GM19351 (cell line): ENCODE measurements at regions not wholly inside any gene's neighbourhood (a gene's known extent, or its start where the extent isn't known, plus 50 kb on each side); places are given as distances from the start of the nearest gene placed in this dataset.
"Not testable (repeated sequence)": the region's sequence is repeated elsewhere in the genome, so short reads cannot be mapped to it uniquely, and the experiment has no call there.

Experiments used
- ATAC-seq: cut with Tn5 transposase; IDR thresholded peaks from one replicate; pipeline ENCODE4 v1.9.1; 2021; ENCODE audit warnings: mild to moderate bottlenecking, moderate library complexity; ENCODE audit not compliant: unreplicated experiment

GRCh38 chr1:199089393-199090122 is 450.7 kb downstream of the PTPRC start:
- ATAC-seq: peak; percentile 89

GRCh38 chr1:199095628-199096027 is 456.8 kb downstream of the PTPRC start:
- not testable (repeated sequence) for ATAC-seq

- no peak for ATAC-seq
Observed at GRCh38 chr1:199096591-199096990, 457.8 kb downstream of the PTPRC start.

DNA sequence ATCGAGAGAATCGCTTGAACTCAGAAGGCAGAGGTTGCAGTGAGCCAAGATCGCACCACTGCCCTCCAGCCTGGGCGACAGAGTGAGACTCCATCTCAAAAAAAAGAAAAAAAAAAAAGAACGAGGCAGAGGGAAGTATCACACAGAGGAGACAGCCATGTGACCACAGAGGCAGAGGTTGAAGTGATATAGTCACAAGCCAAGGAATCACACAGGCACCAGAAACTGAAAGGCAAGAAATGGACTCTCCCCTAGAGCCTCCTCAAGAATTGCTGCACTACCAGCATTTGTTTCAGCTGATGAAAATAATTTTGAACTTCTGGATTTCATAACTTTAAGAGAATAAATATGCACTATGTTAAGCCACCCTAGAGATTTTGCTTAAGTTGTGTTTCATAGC is 459.6 kb downstream of the PTPRC start:
- ATAC-seq: no peak

DNA sequence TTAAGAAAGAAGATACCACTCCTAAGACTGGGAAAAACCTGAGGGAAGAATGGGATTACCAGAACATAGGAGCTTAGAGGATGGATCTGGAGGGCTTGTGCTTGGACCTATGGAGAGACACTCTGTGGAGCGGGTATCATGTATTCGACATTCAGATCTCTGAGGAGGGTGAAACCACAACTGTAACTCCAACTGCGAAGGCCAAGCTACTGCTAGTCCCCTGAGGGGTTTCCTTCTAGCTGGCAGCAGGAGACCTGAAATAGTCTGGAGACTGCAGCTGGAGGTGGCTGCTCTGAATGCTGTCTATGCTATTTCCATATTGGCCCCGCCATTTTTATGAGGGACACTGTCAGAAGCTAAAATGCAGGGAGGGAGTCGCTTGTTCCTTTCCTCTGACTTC is 462.3 kb downstream of the PTPRC start:
- ATAC-seq: no peak

DNA sequence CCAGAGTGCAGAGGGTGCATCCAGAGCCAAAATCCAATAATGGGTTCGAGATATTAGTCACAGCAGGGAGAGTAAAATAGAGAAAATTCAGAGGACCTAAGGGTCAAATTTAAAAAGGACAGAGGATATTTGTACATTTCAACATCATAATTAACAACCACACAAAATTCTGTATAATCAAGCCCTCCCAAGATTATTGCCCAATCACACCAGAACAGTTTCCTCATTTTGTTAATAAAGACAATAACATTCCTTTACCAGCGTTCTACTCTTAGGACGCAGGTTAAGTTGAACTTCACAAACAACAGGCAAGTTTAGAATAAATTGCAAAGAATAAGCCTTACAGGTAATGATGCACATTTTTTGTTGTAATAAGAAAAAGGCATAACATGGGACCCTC is 462.8 kb downstream of the PTPRC start:
- ATAC-seq: no peak

DNA sequence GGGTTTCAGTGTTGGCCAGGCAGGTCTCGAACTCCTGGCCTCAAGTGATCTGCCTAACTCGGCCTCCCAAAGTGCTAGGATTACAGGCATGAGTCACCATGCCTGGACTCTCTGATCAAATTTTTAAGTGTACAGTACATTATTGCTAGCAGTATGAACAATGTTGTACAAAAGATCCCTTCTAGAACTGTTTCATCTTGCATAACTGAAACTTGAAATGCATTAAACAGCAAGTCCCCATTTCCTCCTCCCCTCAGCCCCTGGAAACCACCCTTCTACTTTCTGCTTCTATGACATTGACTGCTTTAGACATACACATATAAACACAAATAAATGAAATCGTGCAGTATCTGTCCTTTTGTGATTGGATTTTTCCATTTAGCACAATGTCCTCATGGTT is 463.4 kb downstream of the PTPRC start:
- peak; percentile 76 for ATAC-seq

GRCh38 chr1:199109160-199109559 is 470.3 kb downstream of the PTPRC start:
- no peak for ATAC-seq

- no peak for ATAC-seq
Observed at GRCh38 chr1:199112365-199112764, 473.5 kb downstream of the PTPRC start.

- peak; percentile 57 for ATAC-seq
Observed at GRCh38 chr1:199113265-199113869, 474.5 kb downstream of the PTPRC start.

- no peak for ATAC-seq
Observed at GRCh38 chr1:199116488-199116887, 477.6 kb downstream of the PTPRC start.

DNA sequence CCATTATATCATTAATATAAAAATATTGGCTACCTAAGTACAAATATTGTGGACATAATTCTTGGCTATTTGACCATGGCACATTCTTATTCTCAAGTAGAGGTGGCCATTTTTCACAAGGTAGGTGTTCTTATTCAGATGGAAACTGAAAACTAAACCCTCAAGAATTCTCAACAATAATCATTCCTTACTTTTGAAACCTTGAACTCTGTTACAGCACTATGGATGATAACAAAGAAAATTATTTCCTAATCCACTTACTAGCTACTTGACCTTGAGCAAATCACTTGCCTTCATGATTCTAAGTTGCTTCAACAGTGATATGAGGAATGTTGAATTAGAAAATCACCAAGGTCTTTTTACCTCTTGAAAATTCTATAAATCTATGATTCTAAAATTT is 482.2 kb downstream of the PTPRC start:
- no peak for ATAC-seq

- no peak for ATAC-seq
Observed at GRCh38 chr1:199122085-199122484, 483.2 kb downstream of the PTPRC start.

GRCh38 chr1:199122532-199123311 is 483.9 kb downstream of the PTPRC start:
- ATAC-seq: no peak

DNA sequence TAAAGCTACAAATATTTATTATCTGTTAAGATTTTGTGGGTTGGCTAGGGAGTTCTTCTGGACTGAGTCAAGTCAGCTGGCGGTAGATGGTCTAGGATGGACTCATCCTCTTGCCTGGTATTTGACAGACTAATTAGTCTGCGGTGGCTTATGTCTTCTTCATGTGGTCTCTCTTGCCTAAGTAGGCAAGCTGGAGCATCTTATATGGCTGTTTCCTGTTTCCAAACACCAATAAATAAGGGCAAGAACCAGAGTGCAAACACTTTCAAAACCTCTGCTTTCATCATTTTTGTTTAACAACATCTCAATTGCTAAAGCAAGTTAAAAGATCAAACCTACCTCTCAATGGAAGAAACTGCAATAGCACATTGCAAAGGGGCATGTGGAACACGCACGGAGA is 484.8 kb downstream of the PTPRC start:
- no peak for ATAC-seq

- no peak for ATAC-seq
Observed at GRCh38 chr1:199124351-199124750, 485.5 kb downstream of the PTPRC start.

GRCh38 chr1:199129247-199129646 is 490.4 kb downstream of the PTPRC start:
- ATAC-seq: no peak

GRCh38 chr1:199132006-199132405 is 493.2 kb downstream of the PTPRC start:
- no peak for ATAC-seq

DNA sequence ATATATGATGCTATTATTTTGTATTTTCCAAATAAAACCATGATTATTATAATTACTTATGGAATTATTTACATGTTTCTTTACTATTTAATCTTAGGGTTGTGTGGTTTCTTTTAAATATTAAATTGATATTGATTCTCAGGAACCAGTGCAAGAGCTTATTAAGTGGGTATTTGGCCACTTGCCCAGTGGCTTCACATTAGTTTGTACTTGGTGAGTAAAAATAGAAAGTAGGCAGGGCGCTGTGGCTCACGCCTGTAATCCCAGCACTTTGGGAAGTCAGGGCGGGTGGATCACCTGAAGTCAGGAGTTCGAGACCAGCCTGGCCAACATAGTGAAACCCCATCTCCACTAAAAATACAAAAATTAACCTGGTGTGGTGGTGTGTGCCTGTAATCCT is 497.1 kb downstream of the PTPRC start:
- ATAC-seq: no peak

GRCh38 chr1:199138061-199138460 is 499.2 kb downstream of the PTPRC start:
- ATAC-seq: no peak

- ATAC-seq: no peak
Observed at GRCh38 chr1:199149591-199149990, 510.8 kb downstream of the PTPRC start.

- ATAC-seq: no peak
Observed at GRCh38 chr1:199150756-199151155, 511.9 kb downstream of the PTPRC start.
